SK-N-SH treated with all-trans-retinoic acid at 6 μM for 48 hours (cell line): ENCODE measurements at regions not wholly inside any gene's neighbourhood (a gene's known extent, or its start where the extent isn't known, plus 50 kb on each side); places are given as distances from the start of the nearest gene placed in this dataset.

Source experiments
- ATAC-seq: fragments of 200-7000 bp; cut with Tn5 transposase; 3 replicates; pipeline ENCODE4 v1.9.1; 2020; ENCODE audit warnings: mild to moderate bottlenecking, moderate library complexity
- ARNTL ChIP-seq: fragments of 450-650 bp; formaldehyde crosslinking; IDR thresholded peaks from 2 replicates; pipeline ENCODE4 v1.5.0; 2020; ENCODE audit warnings: low read depth, mild to moderate bottlenecking, moderate library complexity, borderline replicate concordance
- BACH2 ChIP-seq: fragments of 250-450 bp; sonication (Bioruptor Pico); IDR thresholded peaks from 2 replicates; pipeline ENCODE4 v1.9.0; 2021; ENCODE audit warnings: mild to moderate bottlenecking, borderline replicate concordance
- CSDC2 ChIP-seq: fragments of 250-450 bp; sonication (Bioruptor Pico); IDR thresholded peaks from 2 replicates; pipeline ENCODE4 v1.5.0; 2020; ENCODE audit warnings: mild to moderate bottlenecking, moderate library complexity
- ESRRG ChIP-seq: fragments of 250-450 bp; sonication (Bioruptor Pico); IDR thresholded peaks from 2 replicates; pipeline ENCODE4 v1.6.1; 2021; ENCODE audit warnings: mild to moderate bottlenecking
- GLIS3 ChIP-seq: fragments of 250-450 bp; sonication (Bioruptor Pico); IDR thresholded peaks from 2 replicates; pipeline ENCODE4 v1.5.0; 2020; ENCODE audit warnings: mild to moderate bottlenecking, moderate library complexity
- ISL1 ChIP-seq: fragments of 250-450 bp; sonication (Bioruptor Pico); IDR thresholded peaks from 2 replicates; pipeline ENCODE4 v2.1.2; 2022; ENCODE audit warnings: mild to moderate bottlenecking, moderate library complexity
- OSR1 ChIP-seq: fragments of 250-450 bp; sonication (Bioruptor Pico); IDR thresholded peaks from 2 replicates; pipeline ENCODE4 v1.8.0; 2022; ENCODE audit warnings: moderate library complexity, mild to moderate bottlenecking, inconsistent platforms
- PATZ1 ChIP-seq: fragments of 250-450 bp; sonication (Bioruptor Pico); IDR thresholded peaks from 2 replicates; pipeline ENCODE4 v1.8.0; 2020; ENCODE audit warnings: mild to moderate bottlenecking, moderate library complexity, borderline replicate concordance
- PPARA ChIP-seq: fragments of 250-450 bp; sonication (Bioruptor Pico); IDR thresholded peaks from 2 replicates; pipeline ENCODE4 v1.5.0; 2020; ENCODE audit warnings: mild to moderate bottlenecking, borderline replicate concordance
- RARB ChIP-seq: fragments of 250-450 bp; sonication (Bioruptor Pico); IDR thresholded peaks from 2 replicates; pipeline ENCODE4 v1.8.0; 2021; ENCODE audit warnings: mild to moderate bottlenecking, moderate library complexity
- TCF4 ChIP-seq: fragments of 250-450 bp; sonication (Bioruptor Pico); IDR thresholded peaks from 2 replicates; pipeline ENCODE4 v1.8.0; 2021; ENCODE audit warnings: mild to moderate bottlenecking, moderate library complexity, borderline replicate concordance
- TOX ChIP-seq: fragments of 250-450 bp; sonication (Bioruptor Pico); IDR thresholded peaks from 2 replicates; pipeline ENCODE4 v1.8.0; 2021; ENCODE audit warnings: mild to moderate bottlenecking, moderate library complexity, borderline replicate concordance
- TSHZ2 ChIP-seq: fragments of 250-450 bp; sonication (Bioruptor Pico); IDR thresholded peaks from 2 replicates; pipeline ENCODE4 v1.5.0; 2020; ENCODE audit warnings: mild to moderate bottlenecking, moderate library complexity
- ZC3H10 ChIP-seq: fragments of 250-450 bp; sonication (Bioruptor Pico); IDR thresholded peaks from 2 replicates; pipeline ENCODE4 v1.5.1; 2021; ENCODE audit warnings: mild to moderate bottlenecking, moderate library complexity
- ZFP3 ChIP-seq: fragments of 250-450 bp; sonication (Bioruptor Pico); IDR thresholded peaks from 2 replicates; pipeline ENCODE4 v1.5.0; 2020; ENCODE audit warnings: mild to moderate bottlenecking, moderate library complexity
- ZNF565 ChIP-seq: fragments of 450-650 bp; formaldehyde crosslinking; conservative IDR thresholded peaks from 2 replicates; pipeline ENCODE4 v1.5.0; 2020; ENCODE audit warnings: low read depth, mild to moderate bottlenecking, moderate library complexity
- ZNF8 ChIP-seq: fragments of 450-650 bp; formaldehyde crosslinking; IDR thresholded peaks from 2 replicates; pipeline ENCODE4 v1.5.0; 2020; ENCODE audit warnings: mild to moderate bottlenecking, moderate library complexity
- TF ChIP-seq, protein P1 (sequence below): fragments of 250-450 bp; sonication (Bioruptor Pico); IDR thresholded peaks from 2 replicates; pipeline ENCODE4 v1.5.1; 2021; ENCODE audit warnings: mild to moderate bottlenecking, moderate library complexity
- TF ChIP-seq, protein P2 (sequence below): fragments of 250-450 bp; sonication (Bioruptor Pico); IDR thresholded peaks from 2 replicates; pipeline ENCODE4 v1.5.1; 2020; ENCODE audit warnings: low read depth, mild to moderate bottlenecking, moderate library complexity

- ATAC-seq = no peak
- TF ChIP-seq RARB (no peak), CSDC2 (CRISPR knock-in tag) (no peak), GLIS3 (CRISPR knock-in tag) (no peak), PATZ1 (CRISPR knock-in tag) (no peak)
- TF ChIP-seq, protein P1, sequence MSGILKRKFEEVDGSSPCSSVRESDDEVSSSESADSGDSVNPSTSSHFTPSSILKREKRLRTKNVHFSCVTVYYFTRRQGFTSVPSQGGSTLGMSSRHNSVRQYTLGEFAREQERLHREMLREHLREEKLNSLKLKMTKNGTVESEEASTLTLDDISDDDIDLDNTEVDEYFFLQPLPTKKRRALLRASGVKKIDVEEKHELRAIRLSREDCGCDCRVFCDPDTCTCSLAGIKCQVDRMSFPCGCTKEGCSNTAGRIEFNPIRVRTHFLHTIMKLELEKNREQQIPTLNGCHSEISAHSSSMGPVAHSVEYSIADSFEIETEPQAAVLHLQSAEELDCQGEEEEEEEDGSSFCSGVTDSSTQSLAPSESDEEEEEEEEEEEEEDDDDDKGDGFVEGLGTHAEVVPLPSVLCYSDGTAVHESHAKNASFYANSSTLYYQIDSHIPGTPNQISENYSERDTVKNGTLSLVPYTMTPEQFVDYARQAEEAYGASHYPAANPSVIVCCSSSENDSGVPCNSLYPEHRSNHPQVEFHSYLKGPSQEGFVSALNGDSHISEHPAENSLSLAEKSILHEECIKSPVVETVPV = no peak
- TF ChIP-seq, protein P2, sequence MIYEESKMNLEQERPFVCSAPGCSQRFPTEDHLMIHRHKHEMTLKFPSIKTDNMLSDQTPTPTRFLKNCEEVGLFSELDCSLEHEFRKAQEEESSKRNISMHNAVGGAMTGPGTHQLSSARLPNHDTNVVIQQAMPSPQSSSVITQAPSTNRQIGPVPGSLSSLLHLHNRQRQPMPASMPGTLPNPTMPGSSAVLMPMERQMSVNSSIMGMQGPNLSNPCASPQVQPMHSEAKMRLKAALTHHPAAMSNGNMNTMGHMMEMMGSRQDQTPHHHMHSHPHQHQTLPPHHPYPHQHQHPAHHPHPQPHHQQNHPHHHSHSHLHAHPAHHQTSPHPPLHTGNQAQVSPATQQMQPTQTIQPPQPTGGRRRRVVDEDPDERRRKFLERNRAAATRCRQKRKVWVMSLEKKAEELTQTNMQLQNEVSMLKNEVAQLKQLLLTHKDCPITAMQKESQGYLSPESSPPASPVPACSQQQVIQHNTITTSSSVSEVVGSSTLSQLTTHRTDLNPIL (CRISPR knock-in tag) = no peak
These were observed 211.4 kb upstream of the CDH11 start for GRCh38 chr16:65333283-65333682.

GRCh38 chr16:65327346-65327745 lies 205.5 kb upstream of the CDH11 start:
- ATAC-seq = no peak
- TF ChIP-seq TCF4 (no peak), TSHZ2 (CRISPR knock-in tag) (no peak), PPARA (CRISPR knock-in tag) (no peak), CSDC2 (CRISPR knock-in tag) (no peak), ZNF8 (CRISPR knock-in tag) (no peak), TOX (no peak)
- TF ChIP-seq, protein P2 (CRISPR knock-in tag) = no peak

GRCh38 chr16:65323655-65324237 lies 201.9 kb upstream of the CDH11 start:
- ATAC-seq = no peak
- TF ChIP-seq GLIS3 (CRISPR knock-in tag) (no peak), ESRRG (CRISPR knock-in tag) (no peak), CSDC2 (CRISPR knock-in tag) (no peak), PPARA (CRISPR knock-in tag) (no peak), OSR1 (no peak), ISL1 (CRISPR knock-in tag) (no peak)

DNA sequence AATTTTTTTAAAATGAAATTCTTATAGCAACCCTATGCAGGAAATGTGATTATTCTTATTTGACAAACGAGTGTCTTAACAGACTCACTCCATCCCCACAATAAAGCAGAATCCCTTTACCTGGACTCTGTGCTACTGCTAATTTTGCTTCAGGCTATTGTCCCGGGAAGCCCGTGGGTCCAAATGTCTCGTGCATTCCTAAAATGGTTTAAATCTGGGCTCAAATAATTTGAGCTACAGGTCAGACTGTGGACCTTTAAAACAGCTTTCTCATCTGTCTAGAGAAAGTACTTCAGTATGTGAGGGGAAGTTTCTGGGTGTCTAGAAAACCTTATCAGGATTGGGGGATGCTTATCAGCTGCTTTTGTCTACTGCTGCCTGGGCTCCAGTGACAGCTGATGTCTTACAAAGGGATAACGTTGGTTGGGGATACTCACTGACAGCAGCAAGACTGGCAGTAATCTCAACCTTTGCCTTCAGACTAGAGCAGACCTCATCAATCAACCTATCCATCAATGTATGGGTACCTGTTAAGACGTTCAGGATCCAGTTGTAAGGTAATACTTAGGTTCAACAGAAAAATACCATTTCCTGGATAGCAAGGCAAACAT lies 197.9 kb upstream of the CDH11 start:
- ATAC-seq = no peak
- TF ChIP-seq TCF4 = no peak
- TF ChIP-seq ESRRG (CRISPR knock-in tag) = no peak
- no peak for TF ChIP-seq ARNTL (CRISPR knock-in tag)
- TF ChIP-seq BACH2 (CRISPR knock-in tag) = no peak
- TF ChIP-seq ZNF565 (CRISPR knock-in tag) = no peak
- no peak for TF ChIP-seq PPARA (CRISPR knock-in tag)
- TF ChIP-seq TSHZ2 (CRISPR knock-in tag) = no peak
- no peak for TF ChIP-seq ZC3H10 (CRISPR knock-in tag)
- no peak for TF ChIP-seq PATZ1 (CRISPR knock-in tag)
- no peak for TF ChIP-seq ZFP3
- TF ChIP-seq, protein P1 = no peak
